ELF-1 (cell line): ENCODE measurements at regions not wholly inside any gene's neighbourhood (a gene's known extent, or its start where the extent isn't known, plus 50 kb on each side); places are given as distances from the start of the nearest gene placed in this dataset.
A peak's percentile ranks its signal among the peaks of the same experiment; 100 is the strongest.
"Not testable (repeated sequence)": the region's sequence is repeated elsewhere in the genome, so short reads cannot be mapped to it uniquely, and the experiment has no call there.

ENCODE experiments used
- DNase-seq: peaks from one replicate; pipeline ENCODE4 v3.0.0-alpha.2; 2016; ENCODE audit warnings: low read depth, low spot score

GRCh38 chr13:24618011-24618955, 61.9 kb upstream of the ATP12A start:
- peak; percentile 5 for DNase-seq

GRCh38 chr13:24619282-24619681, 60.9 kb upstream of the ATP12A start:
- no peak for DNase-seq

- not testable (repeated sequence) for DNase-seq
Observed at GRCh38 chr13:24622481-24623148, 57.6 kb upstream of the ATP12A start.

DNA sequence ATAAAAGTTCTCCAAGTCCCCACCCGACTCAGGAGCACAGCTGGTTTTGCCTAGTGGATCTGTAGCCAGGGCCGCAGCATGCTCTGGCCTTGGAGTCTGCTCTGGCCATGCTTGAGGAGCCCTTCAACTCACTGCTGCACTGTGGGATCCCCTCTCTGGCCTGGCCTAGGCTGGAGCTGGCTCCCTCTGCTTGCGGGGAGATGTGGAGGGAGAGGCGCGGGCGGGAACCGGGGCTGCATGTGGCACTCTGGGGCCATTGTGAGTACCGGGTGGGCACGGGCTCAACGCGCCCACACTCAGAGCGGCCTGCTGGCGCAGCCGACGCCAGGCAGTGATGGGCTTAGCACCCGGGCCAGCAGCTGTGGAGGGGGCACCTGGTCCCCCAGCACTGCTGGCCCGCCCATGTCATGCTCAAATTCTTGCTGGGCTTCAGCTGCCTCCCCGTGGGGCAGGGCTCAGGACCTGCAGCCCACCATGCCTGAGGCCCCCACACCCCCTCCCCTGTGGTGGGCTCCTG, 57.0 kb upstream of the ATP12A start:
- no peak for DNase-seq

DNA sequence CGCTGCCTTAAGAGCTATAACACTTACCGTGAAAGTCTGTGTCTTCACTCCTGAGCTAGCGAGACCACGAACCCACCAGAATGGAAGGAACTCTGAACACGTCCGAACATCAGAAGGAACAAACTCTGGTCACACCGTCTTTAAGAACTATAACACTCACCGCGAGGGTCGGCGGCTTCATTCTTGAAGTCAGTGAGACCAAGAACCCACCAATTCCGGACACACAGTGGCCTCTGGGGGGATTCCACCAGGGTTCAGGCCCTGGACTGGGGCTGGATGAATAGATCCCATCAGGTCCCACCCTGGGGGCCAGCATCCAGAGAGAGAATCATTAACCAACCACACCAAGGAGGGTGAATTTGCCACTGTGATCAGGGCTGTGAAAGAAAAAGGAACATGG, 55.8 kb upstream of the ATP12A start:
- no peak for DNase-seq

GRCh38 chr13:24624801-24625231, 55.4 kb upstream of the ATP12A start:
- DNase-seq: no peak

- DNase-seq: no peak
Observed at GRCh38 chr13:24625331-24625731, 54.9 kb upstream of the ATP12A start.

DNA sequence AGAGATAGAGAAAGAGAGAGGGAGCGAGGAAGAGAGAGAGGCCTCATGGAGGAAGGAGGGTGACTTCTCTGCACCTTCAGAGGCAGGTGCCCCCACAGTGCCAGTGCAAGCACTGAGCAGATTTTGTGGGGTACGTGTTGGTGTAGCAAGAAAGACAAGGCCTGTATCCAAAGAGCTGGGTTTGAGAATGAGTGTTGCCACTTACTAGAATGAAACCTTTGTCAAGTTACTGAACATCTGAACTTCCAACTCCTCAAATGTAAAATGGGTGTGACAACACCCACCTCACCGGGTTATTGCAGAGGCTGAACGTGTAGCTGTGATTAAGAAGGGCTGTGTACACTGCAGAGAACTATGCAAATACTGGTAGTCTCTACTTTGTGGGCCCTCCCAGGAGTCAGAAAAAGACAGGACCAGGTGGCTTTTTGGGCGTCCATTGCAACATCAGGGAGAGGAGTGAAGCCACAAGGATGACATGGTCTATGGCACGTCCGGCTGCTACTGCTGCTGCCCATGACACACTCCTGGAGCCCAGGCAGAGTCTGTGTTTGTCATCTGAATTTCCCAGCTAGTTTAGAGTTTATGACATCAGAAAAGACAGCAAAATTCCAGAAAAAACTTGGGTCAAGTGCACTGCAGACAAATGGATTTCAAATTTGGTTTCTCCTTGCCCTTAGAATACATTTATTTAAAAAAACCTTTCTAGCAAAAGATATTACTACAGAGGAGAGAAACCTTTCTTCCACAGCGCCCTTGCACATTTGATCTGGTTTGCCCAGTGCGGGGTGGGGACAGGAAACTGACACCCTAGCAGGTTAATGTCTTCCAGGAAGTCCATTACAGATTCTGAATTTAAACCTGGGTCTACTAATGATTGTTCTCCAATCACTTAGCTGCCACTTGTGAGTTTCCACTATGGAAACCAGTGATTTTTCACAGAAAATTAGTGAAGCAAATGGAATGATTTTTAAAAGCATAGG, 54.0 kb upstream of the ATP12A start:
- no peak for DNase-seq

DNA sequence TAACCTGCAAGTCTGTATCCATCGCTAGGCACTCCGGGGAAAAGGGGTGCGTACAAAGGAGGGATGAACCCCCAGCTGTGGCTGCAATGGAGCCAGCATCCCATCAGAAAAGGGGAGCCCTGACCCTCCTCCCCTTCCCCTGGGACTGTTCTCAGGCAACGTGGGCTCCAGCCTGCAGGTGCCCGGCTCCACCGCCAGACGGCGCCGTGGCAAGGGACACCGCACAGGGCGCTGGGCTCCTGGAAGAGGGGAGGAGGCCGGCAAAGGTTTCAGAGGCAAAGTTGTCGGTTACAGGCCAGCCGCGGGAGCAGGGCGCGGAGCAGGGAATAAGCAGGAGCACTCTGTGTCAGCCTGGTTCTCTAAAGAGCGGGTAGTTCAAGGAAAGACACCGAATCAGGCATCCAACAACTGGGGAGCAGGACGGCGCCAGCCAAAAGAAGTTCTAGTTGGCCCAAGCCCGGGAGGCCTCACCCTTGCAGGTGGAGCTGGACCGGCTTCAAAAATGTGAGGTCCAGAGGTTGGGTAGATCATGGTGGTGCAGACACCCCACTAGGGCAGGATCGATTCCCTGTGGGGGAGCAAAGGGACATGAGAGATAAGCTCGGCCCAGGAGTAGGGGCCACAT, 53.0 kb upstream of the ATP12A start:
- DNase-seq: peak; percentile 88

GRCh38 chr13:24627946-24628345, 52.3 kb upstream of the ATP12A start:
- peak; percentile 53 for DNase-seq

DNA sequence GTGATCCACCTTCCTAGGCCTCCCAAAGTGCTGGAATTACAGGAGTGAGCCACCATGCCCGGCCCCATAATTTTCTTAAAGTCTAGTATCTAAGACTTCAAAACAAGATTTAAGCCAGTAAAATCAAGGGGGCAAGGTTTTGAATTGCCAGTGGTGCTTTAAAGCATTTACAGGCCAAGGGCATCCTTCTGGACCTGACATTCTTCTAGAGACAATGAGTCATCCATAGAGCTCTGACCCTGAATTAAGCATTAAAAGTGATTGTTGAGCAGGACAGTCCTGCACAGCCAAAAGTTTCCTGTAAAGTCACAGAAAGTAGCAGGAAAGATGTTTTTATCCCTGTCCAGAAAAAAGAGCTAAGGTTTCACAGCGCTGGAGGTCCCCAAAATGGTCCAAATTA, 50.9 kb upstream of the ATP12A start:
- DNase-seq: no peak

GRCh38 chr13:24630121-24630520, 50.1 kb upstream of the ATP12A start:
- DNase-seq: no peak
